ENCODE measurements at regions not wholly inside any gene's neighbourhood (a gene's known extent, or its start where the extent isn't known, plus 50 kb on each side); places are given as distances from the start of the nearest gene placed in this dataset.

DNA sequence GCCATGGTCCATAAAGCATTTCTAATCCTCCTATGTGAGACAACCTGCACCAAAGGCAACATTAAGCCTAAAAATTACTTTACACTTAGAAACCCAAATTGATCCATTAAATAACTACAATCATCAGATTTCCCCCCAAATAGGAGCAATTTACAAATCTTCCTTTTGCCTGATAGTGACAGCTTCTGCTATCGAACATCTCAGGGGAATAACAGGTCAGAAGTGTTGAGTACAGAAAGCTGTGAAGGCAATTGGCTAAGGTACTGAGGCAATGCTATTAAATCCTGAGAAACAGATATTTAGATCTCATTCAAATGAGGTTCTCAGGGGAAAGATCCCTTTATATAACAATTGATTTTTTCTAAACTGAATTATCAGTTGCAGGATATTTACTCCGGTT, 141.1 kb downstream of the PIK3R1 start:
- Mint-ChIP-seq H3K27me3 (ENCODE audit: low read depth in 3 of 3) (peaks cover 0 to 2% (median 0%) of the 10 kb centered on the region in 3 donors), H3K4me3 (no peak overlapping the region), H3K36me3 (no peaks in the 10 kb centered on the region), H3K27ac (no peak overlapping the region), H3K9me3 (no peaks in the 10 kb centered on the region), H3K4me1 (peaks cover 10% of the 10 kb centered on the region)
- Histone ChIP-seq H4K20me1 (ENCODE audit: insufficient read depth, low read length) (no peaks in the 10 kb centered on the region), H3K27ac (ENCODE audit: low read depth in 1 of 2, low read length in 2 of 2) (no peak overlapping the region), H3K4me2 (replicated peaks; ENCODE audit: extremely low read depth, low read length, poor library complexity, severe bottlenecking) (no peak overlapping the region), H3K79me2 (ENCODE audit: insufficient read depth, low read length) (no peaks in the 10 kb centered on the region), H3K4me3 (replicated peaks in 1 of 3; ENCODE audit: low read depth in 2 of 3, low read length in 3 of 3) (no peak overlapping the region), H3K9ac (ENCODE audit: insufficient read depth, low read length, poor library complexity, severe bottlenecking) (no peak overlapping the region), H3K4me1 (ENCODE audit: control insufficient read depth in 1 of 2, insufficient read depth in 2 of 2, low read length in 2 of 2) (no peaks in the 10 kb centered on the region), H2AFZ (ENCODE audit: insufficient read depth, low read depth, low read length, poor library complexity, severe bottlenecking) (no peak overlapping the region), H3K27me3 (ENCODE audit: control insufficient read depth in 2 of 2, insufficient read depth in 2 of 2, low read length in 2 of 2) (no peaks in the 10 kb centered on the region), H3K36me3 (replicated peaks in 1 of 2; ENCODE audit: control insufficient read depth in 1 of 2, insufficient read depth in 2 of 2, low read length in 2 of 2) (no peaks in the 10 kb centered on the region), H3K9me3 (replicated peaks in 1 of 2; ENCODE audit: control insufficient read depth in 1 of 2, insufficient read depth in 1 of 2, low read length in 2 of 2) (no peaks in the 10 kb centered on the region)
- DNase-seq: no peak
- no CpG with 5 or more reads among the region's 2 CpGs for WGBS (ENCODE audit: insufficient coverage)
- TF ChIP-seq, protein P1, sequence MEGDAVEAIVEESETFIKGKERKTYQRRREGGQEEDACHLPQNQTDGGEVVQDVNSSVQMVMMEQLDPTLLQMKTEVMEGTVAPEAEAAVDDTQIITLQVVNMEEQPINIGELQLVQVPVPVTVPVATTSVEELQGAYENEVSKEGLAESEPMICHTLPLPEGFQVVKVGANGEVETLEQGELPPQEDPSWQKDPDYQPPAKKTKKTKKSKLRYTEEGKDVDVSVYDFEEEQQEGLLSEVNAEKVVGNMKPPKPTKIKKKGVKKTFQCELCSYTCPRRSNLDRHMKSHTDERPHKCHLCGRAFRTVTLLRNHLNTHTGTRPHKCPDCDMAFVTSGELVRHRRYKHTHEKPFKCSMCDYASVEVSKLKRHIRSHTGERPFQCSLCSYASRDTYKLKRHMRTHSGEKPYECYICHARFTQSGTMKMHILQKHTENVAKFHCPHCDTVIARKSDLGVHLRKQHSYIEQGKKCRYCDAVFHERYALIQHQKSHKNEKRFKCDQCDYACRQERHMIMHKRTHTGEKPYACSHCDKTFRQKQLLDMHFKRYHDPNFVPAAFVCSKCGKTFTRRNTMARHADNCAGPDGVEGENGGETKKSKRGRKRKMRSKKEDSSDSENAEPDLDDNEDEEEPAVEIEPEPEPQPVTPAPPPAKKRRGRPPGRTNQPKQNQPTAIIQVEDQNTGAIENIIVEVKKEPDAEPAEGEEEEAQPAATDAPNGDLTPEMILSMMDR (IDR thresholded peaks at IDR 0.05): no peak
- intact Hi-C loops (cut with micrococcal nuclease): no loop called here

DNA sequence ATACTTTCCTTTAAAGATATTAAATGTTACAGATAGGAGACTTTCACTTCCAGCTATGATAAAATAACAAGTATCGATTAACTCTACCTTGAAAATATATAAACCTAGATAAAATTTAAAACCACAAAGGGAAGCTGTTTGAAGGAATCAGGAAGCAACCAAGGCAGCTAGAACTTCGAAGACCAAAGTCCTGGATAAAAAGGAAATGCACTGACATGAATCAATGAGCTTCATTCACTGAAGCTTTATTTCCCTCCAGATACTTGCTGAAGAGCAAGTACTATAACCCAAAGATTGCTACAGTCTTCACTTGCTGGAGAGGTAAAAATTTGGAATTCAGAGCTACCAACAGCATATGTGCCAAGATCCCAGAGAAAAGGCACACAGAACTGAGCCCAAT, 144.1 kb downstream of the PIK3R1 start:
- WGBS (ENCODE audit: insufficient coverage): 0% methylated on average over 1 of the region's 2 CpGs

More for the DNA sequence above, 144.1 kb downstream of the PIK3R1 start:
- DNase-seq: no peak
- H3K27ac ChIP-seq (ENCODE audit: low read depth in 1 of 2, low read length in 2 of 2): no peak overlapping the region
- no peaks in the 10 kb centered on the region for H3K79me2 ChIP-seq (ENCODE audit: insufficient read depth, low read length)
- no peaks in the 10 kb centered on the region for H3K36me3 Mint-ChIP-seq
- H3K27me3 Mint-ChIP-seq (ENCODE audit: low read depth in 3 of 3): peaks cover 0 to 2% (median 0%) of the 10 kb centered on the region in 3 donors
- no peaks in the 10 kb centered on the region for H3K9me3 Mint-ChIP-seq
- TF ChIP-seq, protein P1 (IDR thresholded peaks at IDR 0.05): no peak
- peaks cover 0 to 2% of the 10 kb centered on the region in 2 donors for H3K9me3 ChIP-seq (replicated peaks in 1 of 2; ENCODE audit: control insufficient read depth in 1 of 2, insufficient read depth in 1 of 2, low read length in 2 of 2)
- H3K4me1 Mint-ChIP-seq: peaks cover 3% of the 10 kb centered on the region
- H3K27me3 ChIP-seq (ENCODE audit: control insufficient read depth in 2 of 2, insufficient read depth in 2 of 2, low read length in 2 of 2): no peaks in the 10 kb centered on the region
- no peak overlapping the region for H3K4me3 Mint-ChIP-seq
- no peaks in the 10 kb centered on the region for H4K20me1 ChIP-seq (ENCODE audit: insufficient read depth, low read length)
- no peak overlapping the region for H3K27ac Mint-ChIP-seq
- H3K36me3 ChIP-seq (replicated peaks in 1 of 2; ENCODE audit: control insufficient read depth in 1 of 2, insufficient read depth in 2 of 2, low read length in 2 of 2): no peaks in the 10 kb centered on the region
- H3K4me3 ChIP-seq (replicated peaks in 1 of 3; ENCODE audit: low read depth in 2 of 3, low read length in 3 of 3): no peak overlapping the region
- no peak overlapping the region for H3K4me2 ChIP-seq (replicated peaks; ENCODE audit: extremely low read depth, low read length, poor library complexity, severe bottlenecking)
- H3K9ac ChIP-seq (ENCODE audit: insufficient read depth, low read length, poor library complexity, severe bottlenecking): no peak overlapping the region
- peak overlapping the region; percentile 15 for H2AFZ ChIP-seq (ENCODE audit: insufficient read depth, low read depth, low read length, poor library complexity, severe bottlenecking)
- intact Hi-C loops (cut with micrococcal nuclease): no loop called here
- no peaks in the 10 kb centered on the region for H3K4me1 ChIP-seq (ENCODE audit: control insufficient read depth in 1 of 2, insufficient read depth in 2 of 2, low read length in 2 of 2)

Data from CD14-positive monocyte (primary cell).